Inferior parietal cortex (tissue), 1 donor: ENCODE measurements at regions not wholly inside any gene's neighbourhood (a gene's known extent, or its start where the extent isn't known, plus 50 kb on each side); places are given as distances from the start of the nearest gene placed in this dataset.
"Not testable (repeated sequence)": the region's sequence is repeated elsewhere in the genome, so short reads cannot be mapped to it uniquely, and the experiment has no call there.

Experiments
- DNase-seq: peaks from one replicate; pipeline ENCODE4 v3.0.0-alpha.2; 2016; ENCODE audit errors: extremely low spot score

GRCh38 chr16:17940584-17941364 is 395.8 kb downstream of the NPIPA8 start:
- no peak for DNase-seq

GRCh38 chr16:17939723-17940122 is 396.8 kb downstream of the NPIPA8 start:
- DNase-seq, result no peak

GRCh38 chr16:17939122-17939536 is 397.4 kb downstream of the NPIPA8 start:
- DNase-seq, result no peak

- no peak for DNase-seq
Measured at GRCh38 chr16:17938546-17938945, 398.0 kb downstream of the NPIPA8 start.

GRCh38 chr16:17936766-17937402 is 399.7 kb downstream of the NPIPA8 start:
- no peak for DNase-seq

GRCh38 chr16:17930280-17930679 is 406.3 kb downstream of the NPIPA8 start:
- DNase-seq, result no peak

- DNase-seq, result no peak
Measured at GRCh38 chr16:17926866-17927399, 409.6 kb downstream of the NPIPA8 start.

- no peak for DNase-seq
Measured at GRCh38 chr16:17926461-17926860, 410.1 kb downstream of the NPIPA8 start.

- DNase-seq, result no peak
Measured at GRCh38 chr16:17925761-17926160, 410.8 kb downstream of the NPIPA8 start.

GRCh38 chr16:17921357-17921978 is 415.1 kb downstream of the NPIPA8 start:
- DNase-seq, result no peak

- DNase-seq, result no peak
Measured at GRCh38 chr16:17917316-17918019, 419.1 kb downstream of the NPIPA8 start.

GRCh38 chr16:17915791-17916190 is 420.7 kb downstream of the NPIPA8 start:
- no peak for DNase-seq

- DNase-seq, result no peak
Measured at GRCh38 chr16:17914168-17914567, 422.4 kb downstream of the NPIPA8 start.

GRCh38 chr16:17911578-17911977 is 425.0 kb downstream of the NPIPA8 start:
- DNase-seq, result not testable (repeated sequence)

GRCh38 chr16:17906626-17907025 is 429.9 kb downstream of the NPIPA8 start:
- DNase-seq, result not testable (repeated sequence)

GRCh38 chr16:17901309-17901708 is 430.5 kb upstream of the XYLT1 start:
- DNase-seq, result no peak

GRCh38 chr16:17899141-17899540 is 428.4 kb upstream of the XYLT1 start:
- no peak for DNase-seq

GRCh38 chr16:17887963-17888362 is 417.2 kb upstream of the XYLT1 start:
- no peak for DNase-seq

- DNase-seq, result no peak
Measured at GRCh38 chr16:17885659-17886207, 415.0 kb upstream of the XYLT1 start.

GRCh38 chr16:17877821-17878360 is 407.1 kb upstream of the XYLT1 start:
- DNase-seq, result no peak

GRCh38 chr16:17866996-17867395 is 396.2 kb upstream of the XYLT1 start:
- no peak for DNase-seq
